Daoy (cell line): ENCODE measurements at regions not wholly inside any gene's neighbourhood (a gene's known extent, or its start where the extent isn't known, plus 50 kb on each side); places are given as distances from the start of the nearest gene placed in this dataset.
"Not testable (repeated sequence)": the region's sequence is repeated elsewhere in the genome, so short reads cannot be mapped to it uniquely, and the experiment has no call there.

Experiments
- DNase-seq: peaks from one replicate; pipeline ENCODE4 v3.0.0-alpha.2; 2015; ENCODE audit warnings: low read depth

- no peak for DNase-seq
Measured at GRCh38 chr10:30197186-30197585, 137.8 kb upstream of the JCAD start.

DNA sequence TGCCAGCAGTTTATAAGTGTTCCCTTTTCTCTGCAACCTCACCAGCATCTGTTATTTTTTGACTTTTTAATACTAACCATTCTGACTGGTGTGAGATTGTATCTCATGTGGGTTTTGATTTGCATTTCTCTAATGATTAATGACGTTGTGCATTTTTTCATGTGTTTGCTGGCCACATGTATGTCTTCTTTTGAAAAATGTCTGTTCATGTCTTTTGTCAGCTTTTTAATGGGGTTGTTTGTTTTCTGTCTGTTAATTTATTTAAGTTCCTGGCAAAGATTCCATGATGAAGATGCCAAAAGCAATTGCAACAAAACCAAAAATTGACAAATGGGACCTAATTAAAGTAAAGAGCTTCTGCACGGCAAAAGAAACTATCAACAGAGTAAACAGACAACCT, 137.2 kb upstream of the JCAD start:
- DNase-seq, result not testable (repeated sequence)

DNA sequence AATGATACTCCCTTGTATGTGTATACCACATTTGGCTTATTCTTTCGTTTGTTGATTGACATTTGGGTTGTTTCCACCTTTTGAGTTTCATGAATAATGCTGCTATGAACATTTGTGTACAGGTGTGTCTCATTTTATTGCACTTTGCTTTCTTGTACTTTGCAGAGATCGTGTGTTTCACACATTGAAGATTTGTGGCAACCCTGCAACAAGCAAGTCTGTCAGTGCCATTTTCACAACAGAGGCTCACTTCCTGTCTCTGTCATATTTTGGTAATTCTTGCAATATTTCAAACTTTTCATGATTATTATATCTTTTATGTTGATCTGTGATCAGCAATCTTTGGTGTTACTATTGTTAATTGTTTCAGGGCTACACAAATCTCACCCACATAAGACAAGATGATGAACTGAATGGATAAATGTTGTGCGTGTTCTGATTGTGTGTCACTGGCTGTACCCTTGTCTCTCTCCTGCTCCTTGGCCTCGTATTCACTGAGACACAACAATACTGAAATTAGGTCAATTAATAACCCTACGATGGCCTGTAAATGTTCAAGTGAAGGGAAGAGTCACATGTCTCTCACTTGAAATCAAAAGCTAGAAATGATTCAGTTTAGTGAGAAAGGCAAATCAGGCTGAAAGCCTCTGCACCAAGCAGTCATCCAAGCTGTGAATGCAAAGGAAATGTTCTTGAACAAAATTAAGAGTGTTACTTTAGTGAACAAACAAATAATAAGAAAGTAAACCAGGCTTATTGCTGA, 133.6 kb upstream of the JCAD start:
- DNase-seq, result no peak

DNA sequence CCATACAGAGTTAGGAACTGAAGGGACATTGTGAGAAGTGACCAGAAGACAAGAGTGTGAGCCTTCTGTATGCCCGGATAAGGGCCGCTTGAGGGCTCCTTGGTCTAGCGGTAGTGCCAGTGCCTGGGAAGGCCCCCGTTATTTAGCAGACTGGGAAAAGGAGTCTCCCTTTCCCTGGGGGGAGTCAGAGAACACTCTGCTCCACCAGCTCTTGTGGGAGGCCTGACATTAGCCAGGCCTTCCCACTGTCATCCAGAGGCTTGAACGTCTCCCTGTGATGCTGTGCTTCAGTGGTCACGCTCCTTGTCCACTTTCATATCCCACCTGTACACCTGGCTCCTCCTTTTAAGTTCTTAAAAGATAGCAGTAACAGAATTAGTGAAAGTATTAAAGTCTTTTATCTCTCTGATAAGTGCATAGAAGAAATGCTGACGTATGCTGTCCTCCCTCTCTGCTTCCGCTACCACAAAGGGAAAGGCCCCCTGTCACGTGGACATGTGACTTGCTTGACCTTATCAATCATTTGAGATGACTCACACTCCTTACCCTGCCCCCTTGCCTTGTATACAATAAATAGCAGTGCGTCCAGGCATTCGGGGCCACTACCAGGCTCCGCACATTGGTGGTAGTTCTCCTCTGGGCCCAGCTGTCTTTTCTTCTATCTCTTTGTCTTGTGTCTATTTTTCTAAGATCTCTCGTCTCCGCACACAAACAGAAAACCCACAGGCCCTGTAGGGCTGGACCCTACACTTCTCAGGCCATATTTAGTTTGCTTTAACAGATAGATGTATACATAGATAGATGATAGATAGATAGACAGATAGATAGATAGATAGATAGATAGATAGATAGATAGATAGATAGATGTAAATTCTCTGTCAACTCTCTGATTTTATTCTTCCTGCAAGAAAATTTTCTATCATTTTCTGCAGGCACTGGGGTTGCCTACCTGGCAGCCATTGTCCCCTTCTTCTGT, 131.5 kb upstream of the JCAD start:
- DNase-seq, result no peak

- no peak for DNase-seq
Measured at GRCh38 chr10:30189238-30189580, 129.8 kb upstream of the JCAD start.

GRCh38 chr10:30188556-30189237, 129.3 kb upstream of the JCAD start:
- DNase-seq, result no peak

- DNase-seq, result no peak
Measured at GRCh38 chr10:30188101-30188500, 128.7 kb upstream of the JCAD start.

DNA sequence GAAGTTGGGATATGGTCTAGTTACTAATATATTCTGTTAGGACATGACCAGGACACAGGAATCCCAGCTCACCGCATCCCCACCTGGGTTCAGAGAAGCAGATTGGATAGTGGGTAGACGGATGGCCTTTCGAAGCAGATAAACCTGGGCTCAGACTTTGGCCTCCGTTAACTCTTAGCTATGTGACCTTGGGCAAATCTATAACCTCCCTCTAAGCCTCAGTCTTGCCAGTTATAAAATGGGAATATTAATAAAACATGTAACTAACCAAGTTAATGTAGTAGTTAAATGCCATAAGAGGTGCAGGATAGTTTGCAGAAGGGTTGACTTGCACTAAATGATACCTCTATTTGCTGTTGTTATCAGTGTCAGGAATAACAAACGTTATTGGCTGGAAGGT, 127.6 kb upstream of the JCAD start:
- DNase-seq, result no peak

DNA sequence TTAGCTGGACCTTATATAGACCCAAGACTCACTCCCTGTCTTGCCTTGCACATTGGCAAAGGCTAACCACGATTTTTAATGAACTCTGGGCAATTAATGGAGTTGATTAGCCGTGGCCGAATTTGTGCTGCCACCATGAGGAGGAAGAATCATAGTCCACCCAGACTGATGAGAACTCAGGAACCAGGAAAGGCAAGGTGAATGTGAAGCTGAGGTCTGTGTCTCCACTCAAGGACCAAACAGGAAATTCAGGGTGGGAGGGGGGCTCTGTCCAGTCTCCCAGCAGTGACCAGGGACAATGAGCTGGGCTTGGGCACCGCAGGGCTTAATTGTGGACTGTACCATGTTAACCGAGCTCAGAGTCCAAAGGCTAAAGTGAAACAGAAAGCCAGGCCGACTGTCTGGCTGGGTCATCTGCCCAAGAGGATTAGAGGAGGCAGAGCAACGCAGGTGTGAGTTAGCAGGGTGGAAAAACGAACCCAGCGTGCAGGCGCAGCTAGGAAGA, 127.0 kb upstream of the JCAD start:
- peak; percentile 40 for DNase-seq

- DNase-seq, result peak; percentile 72
Measured at GRCh38 chr10:30185916-30186315, 126.5 kb upstream of the JCAD start.

GRCh38 chr10:30185341-30185740, 126.0 kb upstream of the JCAD start:
- no peak for DNase-seq

DNA sequence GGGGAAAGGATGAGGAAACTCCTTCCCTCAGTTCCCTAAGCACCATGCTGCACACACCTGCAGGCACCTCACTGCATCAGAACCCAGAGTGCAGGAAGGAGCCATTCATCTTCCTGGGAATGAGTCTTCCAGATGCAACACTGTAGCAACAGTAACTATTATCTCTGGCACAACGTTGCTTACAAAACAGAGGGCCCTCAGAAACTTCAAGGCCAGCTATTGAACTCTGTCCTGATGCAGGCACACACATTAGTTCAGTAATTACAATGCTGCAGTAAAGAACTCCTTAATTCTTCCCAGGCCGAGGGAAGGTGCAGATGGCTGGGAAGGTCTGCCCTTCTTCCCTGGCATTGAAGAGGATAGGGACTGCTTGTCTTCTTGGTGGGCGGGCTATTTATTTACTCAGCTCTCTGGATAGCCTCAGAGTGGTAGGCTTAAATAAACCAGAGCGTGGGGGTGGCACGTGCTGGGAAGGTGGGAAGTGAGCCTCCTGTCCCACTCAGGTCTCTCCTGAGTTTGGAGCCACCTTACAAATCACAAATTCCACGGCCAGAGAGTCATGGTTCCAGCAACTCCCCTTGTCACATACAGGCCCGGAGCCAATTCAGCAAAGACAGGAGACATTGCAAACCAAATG, 125.1 kb upstream of the JCAD start:
- DNase-seq, result no peak

GRCh38 chr10:30183055-30183402, 123.6 kb upstream of the JCAD start:
- DNase-seq, result no peak

DNA sequence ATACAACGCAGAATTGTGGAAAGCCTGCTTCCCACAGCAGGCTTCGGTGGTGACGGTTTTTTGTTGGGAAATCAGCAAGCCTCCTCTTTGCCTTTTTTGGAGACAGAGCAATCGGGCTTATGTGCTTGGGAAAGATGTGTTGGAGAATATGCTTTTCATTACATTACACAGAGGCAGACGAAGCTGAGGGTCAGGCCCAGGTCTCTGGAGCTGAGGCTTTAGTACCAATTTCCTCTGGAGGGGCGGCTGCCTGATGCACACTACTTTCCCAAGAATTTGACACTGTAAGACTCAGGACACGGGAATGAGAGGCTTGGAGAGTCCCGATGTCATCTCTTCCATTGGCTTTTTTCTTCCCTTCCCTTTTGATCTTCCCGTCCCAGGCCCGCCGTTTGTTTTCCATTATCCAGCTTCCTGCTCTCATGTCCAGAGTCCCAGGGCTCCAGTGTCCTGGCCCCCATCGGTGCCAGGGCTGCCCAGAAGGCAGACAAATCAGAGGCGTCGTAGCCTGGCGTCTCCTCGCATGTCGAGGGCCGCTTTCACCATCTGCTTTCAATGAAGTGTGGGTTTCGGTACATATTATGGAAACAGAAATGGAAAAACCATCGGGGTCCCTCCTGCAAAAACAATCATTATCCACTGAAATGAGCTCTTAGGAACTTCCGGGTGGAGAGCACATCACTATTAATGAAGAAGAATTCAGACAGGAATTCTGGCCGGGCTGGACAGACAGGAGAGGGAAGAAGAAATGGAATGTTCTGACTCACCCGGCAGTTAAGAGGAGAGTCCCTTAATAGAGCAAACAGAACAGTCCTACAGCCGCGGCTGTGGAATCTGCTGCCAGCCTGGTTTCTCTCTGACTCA, 123.0 kb upstream of the JCAD start:
- peak; percentile 81 for DNase-seq

- no peak for DNase-seq
Measured at GRCh38 chr10:30178356-30178964, 119.1 kb upstream of the JCAD start.

DNA sequence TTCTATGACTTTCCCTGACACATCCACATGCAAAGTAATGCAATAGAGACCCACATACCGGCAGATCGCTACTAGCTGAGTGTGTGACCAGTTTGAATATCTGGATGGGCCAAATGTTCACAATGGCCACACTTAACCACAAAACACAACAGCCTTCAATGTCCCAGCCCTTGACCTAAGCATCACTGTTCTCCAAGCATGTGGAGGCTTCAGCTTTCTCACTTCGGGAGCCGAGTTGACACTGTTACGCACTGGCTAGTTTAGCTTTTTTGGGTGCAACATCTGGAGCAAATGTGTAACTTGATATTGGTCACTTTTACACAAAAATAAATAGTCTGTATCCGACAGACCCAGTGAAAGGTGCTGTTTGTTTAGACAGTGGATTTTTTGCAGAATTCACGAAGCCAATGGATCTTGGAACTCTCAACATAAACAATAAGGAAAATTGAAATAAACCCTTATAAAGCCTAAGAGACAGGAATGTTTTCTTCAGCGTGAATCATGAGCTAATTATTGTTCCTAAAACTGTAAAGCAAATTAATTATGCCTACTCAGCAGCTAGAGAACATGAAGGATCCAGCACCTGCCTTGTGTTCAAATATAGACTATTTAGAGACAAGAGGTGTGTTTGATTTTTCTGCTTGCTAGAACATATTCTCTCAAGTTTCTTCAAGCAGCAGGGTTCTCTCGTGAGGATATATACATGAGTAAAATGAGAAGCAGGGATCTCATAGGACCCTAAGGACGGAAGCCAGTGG, 117.6 kb upstream of the JCAD start:
- no peak for DNase-seq

- no peak for DNase-seq
Measured at GRCh38 chr10:30176182-30176581, 116.8 kb upstream of the JCAD start.

DNA sequence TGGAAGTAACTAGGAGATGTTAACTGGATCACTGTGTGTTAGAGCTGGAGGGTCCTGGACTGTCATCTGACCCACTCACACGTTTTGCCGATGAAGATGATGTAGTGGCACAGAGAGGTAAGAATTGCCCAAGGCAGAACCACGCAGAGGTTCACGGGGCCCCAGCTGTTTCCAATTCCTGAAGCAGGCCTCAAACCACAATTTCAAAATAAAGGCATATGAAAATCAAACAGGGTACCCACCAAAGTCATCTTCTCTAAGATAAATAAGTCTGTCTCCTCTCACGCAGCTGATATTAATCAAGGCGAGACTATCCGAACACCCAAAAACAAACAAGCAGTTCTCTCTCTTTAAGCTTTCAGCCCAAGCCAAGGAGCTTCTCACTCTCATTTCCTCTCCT, 113.3 kb upstream of the JCAD start:
- no peak for DNase-seq

DNA sequence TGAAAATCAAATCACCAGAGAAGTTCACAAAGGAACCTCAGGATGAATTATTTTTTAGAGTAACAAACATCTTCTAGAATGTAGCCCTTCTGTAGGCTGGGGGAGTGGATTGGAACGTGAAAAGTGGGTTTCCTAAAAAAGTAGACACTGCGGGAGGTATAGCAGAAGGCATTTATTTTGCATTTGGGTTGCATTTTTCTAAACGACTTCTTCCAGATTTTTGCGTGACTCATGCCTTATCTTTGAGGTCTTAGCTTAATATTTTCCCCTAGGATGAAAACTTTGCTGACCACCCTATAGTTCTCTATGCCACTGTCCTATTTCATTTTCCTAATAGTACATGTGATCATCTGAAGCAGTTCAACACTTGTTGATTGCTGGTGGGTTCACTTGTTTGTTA, 112.7 kb upstream of the JCAD start:
- no peak for DNase-seq

GRCh38 chr10:30171601-30172000, 112.2 kb upstream of the JCAD start:
- no peak for DNase-seq
